HG02973 (cell line): ENCODE measurements at regions not wholly inside any gene's neighbourhood (a gene's known extent, or its start where the extent isn't known, plus 50 kb on each side); places are given as distances from the start of the nearest gene placed in this dataset.
"Not testable (repeated sequence)": the region's sequence is repeated elsewhere in the genome, so short reads cannot be mapped to it uniquely, and the experiment has no call there.

Source experiments
- ATAC-seq: cut with Tn5 transposase; IDR thresholded peaks from one replicate; pipeline ENCODE4 v1.9.1; 2021; ENCODE audit warnings: moderate library complexity; ENCODE audit not compliant: unreplicated experiment

DNA sequence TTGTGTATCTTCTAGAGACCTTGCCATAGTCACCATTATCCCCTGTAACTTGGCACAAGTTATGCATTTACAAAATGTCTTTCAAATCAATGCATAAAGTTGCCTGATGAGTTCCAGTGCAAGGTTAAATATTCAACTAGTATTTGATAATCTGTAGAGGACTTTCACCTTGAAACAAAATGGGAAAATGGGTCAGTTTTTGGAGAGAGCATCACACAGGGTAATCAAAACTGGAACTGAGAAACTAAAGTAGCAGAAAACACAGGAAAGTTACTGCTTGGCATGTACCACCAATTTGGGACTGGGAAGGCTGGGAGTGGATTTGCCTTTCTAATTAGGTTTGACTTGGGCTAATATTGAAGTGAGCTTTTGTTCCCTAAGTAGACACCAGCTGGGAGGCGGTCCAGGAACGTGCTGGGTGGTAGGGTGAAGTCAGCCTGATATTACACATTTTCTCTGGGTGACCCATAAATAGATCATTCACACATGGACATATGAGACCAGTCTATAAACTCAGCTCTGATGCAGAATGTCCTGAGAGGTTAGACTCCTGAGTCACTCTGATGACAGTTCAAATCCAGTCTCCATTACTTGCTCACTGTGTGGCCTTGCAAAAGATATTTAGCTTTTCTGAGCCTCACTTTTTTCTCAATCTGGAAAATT lies 152.3 kb downstream of the PCTP start:
- ATAC-seq: no peak

GRCh38 chr17:55909776-55910175 lies 158.9 kb downstream of the PCTP start:
- ATAC-seq: no peak

DNA sequence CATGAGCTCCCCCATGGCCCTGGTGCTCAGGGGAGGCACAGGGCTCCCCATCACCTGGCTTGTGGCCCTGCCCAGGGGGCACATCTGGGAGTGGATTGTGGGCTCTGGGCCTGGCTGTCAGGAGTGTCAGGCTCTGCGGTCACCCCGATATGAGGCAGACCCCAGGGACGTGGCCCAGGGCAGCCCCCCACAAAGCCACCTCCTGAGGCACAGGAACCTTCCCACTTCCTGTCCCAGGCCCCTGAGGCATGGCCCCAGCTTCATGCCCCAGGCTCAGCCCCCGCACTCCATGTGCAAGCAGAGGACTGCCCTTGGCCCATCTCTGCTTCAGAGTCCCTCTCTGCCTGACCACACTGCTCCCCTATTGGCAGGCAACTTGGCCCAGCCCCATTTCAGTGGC lies 160.3 kb downstream of the PCTP start:
- ATAC-seq: no peak

- no peak for ATAC-seq
Measured at GRCh38 chr17:55925440-55925839, 174.6 kb downstream of the PCTP start.

- ATAC-seq: no peak
Measured at GRCh38 chr17:55926276-55926990, 175.6 kb downstream of the PCTP start.

DNA sequence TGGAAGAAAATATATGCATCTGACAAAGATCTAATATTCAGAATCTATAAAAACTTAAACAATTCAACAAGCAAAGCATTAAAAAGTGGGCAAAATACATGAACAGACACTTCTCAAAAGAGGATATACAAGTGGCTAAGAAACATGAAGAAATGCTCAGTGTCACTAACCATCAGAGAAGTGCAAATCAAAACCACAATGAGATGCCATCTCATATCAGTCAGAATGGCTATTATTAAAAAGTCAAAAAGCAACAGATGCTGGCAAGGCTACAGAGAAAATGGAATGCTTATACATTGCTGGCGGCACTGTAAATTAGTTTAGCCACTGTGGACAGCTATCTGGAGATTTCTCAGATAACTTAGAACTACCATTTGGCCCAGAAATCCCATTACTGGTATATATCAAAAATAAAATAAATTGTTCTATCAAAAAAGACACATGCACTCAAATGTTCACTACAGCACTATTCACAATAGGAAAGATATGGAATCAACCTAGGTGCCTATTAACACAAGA lies 179.5 kb downstream of the PCTP start:
- no peak for ATAC-seq

GRCh38 chr17:55931446-55931845 lies 180.6 kb downstream of the PCTP start:
- ATAC-seq: no peak

- no peak for ATAC-seq
Measured at GRCh38 chr17:55932973-55933372, 182.1 kb downstream of the PCTP start.

DNA sequence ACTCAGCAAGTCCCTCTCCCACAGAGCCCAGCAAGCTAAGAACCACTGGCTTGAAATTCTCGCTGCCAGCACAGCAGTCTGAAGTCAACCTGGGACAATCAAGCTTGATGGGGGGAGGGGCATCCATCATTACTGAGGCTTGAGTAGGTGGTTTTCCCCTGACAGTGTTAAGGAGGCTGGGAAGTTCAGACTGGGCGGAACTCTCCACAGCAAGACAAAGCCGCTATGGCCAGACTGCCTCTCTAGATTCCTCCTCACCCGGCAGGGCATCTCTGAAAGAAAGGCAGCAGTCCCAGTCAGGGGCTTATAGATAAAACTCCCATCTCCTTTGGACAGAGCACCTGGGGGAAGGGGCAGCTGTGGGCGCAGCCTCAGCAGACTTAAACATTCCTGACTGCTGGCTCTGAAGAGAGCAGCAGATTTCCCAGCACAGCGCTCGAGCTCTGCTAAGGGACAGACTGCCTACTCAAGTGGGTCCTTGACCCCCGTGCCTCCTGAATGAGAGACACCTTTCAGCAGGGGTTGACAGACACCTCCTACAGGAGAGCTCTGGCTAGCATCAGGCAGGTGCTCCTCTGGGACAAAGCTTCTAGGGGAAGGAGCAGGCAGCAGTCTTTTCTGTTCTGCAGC lies 188.4 kb downstream of the PCTP start:
- ATAC-seq: not testable (repeated sequence)

DNA sequence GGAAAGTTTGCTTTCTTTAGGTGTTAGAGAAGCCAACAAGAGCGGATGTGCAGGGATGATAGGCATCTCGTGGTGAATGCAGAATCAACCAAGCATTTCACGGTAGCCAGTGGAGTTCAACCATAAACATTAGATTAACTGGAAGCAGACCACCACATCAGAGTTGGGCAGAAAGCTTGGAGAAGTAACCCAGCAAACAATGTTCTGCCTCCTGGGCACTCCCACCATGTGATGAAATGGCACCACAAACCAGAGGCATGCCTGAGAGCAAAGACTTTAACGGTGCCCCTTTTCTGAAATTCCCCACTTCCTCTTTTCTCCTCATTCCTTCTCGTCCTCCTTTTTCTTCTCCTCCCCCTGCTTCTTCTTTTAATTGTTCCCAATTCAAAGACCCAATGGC lies 193.5 kb upstream of the ANKFN1 start:
- no peak for ATAC-seq

- no peak for ATAC-seq
Measured at GRCh38 chr17:55961386-55961785, 191.9 kb upstream of the ANKFN1 start.

DNA sequence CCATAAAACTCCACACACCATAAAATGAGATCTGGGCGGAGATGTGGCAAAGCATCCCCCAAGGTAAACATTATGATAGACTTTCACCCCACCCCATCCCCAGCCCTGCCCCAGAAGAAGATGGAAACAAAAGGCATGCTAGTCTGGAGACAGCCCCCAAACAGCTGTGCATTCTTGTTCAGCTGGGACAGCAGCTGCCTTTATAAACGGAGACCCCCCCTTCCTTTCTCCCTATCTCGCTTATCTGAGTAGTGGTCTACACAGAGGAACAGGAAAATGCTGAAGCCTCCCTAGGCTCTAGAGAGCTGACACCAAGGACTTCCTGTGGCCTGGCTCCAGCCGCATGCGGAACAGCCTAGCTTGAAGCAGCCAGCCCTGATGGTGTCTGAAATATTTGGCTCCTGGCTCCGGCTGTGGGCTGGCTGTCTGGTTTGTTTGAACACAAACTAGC lies 190.3 kb upstream of the ANKFN1 start:
- no peak for ATAC-seq

- no peak for ATAC-seq
Measured at GRCh38 chr17:55964191-55964590, 189.1 kb upstream of the ANKFN1 start.

DNA sequence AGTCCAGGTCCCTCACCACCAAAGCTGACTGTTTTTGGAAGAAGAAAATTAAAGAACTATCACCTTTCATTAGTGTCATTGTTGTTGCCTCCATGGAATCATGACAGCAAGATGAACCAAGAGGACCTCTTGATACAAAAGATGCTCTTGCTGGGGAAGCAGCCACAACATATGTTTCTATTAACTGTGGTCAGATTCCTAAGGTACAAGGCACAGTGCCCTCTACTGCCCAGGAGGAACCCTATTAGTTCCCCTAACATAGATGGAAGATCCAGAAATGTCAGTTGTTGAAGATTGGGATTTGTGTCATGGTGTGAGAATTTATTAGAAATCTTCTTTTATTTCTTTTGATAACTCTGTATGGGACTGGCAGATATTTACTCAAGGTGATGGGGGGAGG lies 188.2 kb upstream of the ANKFN1 start:
- no peak for ATAC-seq

GRCh38 chr17:55969562-55970324 lies 183.5 kb upstream of the ANKFN1 start:
- ATAC-seq: no peak

DNA sequence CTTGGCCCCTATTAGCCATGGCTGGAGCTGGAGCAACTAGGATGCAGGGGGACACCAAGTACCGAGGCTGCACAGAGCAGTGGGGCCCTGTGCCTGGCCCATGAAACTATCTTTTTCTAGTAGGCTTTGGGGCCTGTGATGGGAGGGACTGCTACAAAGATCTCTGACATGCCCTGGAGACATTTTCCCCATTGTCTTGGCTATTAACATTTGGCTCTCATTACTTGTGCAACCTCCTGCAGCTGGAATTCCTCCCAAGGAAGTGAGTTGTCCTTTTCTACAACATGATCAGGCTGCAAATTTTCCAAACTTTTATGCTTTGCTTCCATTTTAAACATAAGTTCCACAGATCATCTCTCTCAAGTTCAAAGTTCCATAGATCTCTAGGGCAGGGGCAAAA lies 174.7 kb upstream of the ANKFN1 start:
- ATAC-seq: no peak

DNA sequence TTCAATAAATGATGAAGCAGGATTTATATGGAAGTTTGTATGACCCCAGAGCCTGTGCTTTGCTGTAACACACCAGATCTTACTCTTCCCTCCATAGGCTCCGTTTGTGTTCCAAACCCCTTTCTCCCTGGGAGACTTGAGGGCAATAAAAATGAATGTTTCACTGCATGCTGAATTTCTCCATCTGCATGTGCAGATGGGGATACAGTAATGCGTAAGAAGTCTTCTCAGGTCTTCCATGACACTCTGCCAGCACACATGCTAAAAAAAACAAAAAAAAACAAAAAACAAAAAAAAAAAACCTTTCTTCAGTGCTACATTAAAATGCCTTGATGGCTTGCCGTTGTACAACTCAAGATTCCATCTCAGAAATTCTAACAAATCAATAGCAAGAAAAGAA lies 170.2 kb upstream of the ANKFN1 start:
- no peak for ATAC-seq

- no peak for ATAC-seq
Measured at GRCh38 chr17:55986817-55987216, 166.5 kb upstream of the ANKFN1 start.

- no peak for ATAC-seq
Measured at GRCh38 chr17:55988861-55989260, 164.4 kb upstream of the ANKFN1 start.

- ATAC-seq: no peak
Measured at GRCh38 chr17:55990332-55991006, 162.8 kb upstream of the ANKFN1 start.

GRCh38 chr17:55996826-55997225 lies 156.4 kb upstream of the ANKFN1 start:
- no peak for ATAC-seq
